Right lobe of liver (tissue), 6 donors: ENCODE measurements at regions not wholly inside any gene's neighbourhood (a gene's known extent, or its start where the extent isn't known, plus 50 kb on each side); places are given as distances from the start of the nearest gene placed in this dataset.

ENCODE experiments used
- ATAC-seq, 4 donors: fragments of 200-7000 bp; cut with Tn5 transposase; one replicate each; pipeline ENCODE4 v1.9.1; 2020; ENCODE audit warnings: mild to moderate bottlenecking in 4 of 4, moderate library complexity in 4 of 4
- DNase-seq, 3 donors: peaks; one replicate each; pipeline ENCODE4 v3.0.0-alpha.2; 2020
- H3K27ac ChIP-seq, 3 donors: fragments of 200-600 bp; one replicate each; pipeline ENCODE4 v1.8.0; 2022
- H3K27me3 ChIP-seq, 2 donors: fragments of 200-600 bp; one replicate each; pipeline ENCODE4 v1.8.0; 2022
- H3K36me3 ChIP-seq, 4 donors: fragments of 200-600 bp; sonication (generic) in 1 of 4; one replicate each; pipeline versions ENCODE4 v1.5.1 to v1.8.0; 2017 to 2022; ENCODE audit warnings: control low read depth in 1 of 4
- H3K4me1 ChIP-seq, 4 donors: fragments of 200-600 bp; sonication (generic) in 1 of 4; one replicate each; pipeline versions ENCODE4 v1.5.1 to v1.8.0; 2017 to 2022; ENCODE audit warnings: control low read depth in 1 of 4
- H3K4me3 ChIP-seq, 3 donors: fragments of 200-600 bp; one replicate each; pipeline ENCODE4 v1.8.0; 2022
- H3K9me3 ChIP-seq, 4 donors: fragments of 200-600 bp; sonication (generic) in 1 of 4; one replicate each; pipeline versions ENCODE4 v1.5.1 to v1.8.0; 2017 to 2022; ENCODE audit warnings: control low read depth in 1 of 4
- POLR2A ChIP-seq: fragments of 450-650 bp; IDR thresholded peaks from one replicate; pipeline ENCODE4 v1.6.1; 2017; ENCODE audit warnings: antibody characterized with exemption, mild to moderate bottlenecking
- WGBS: methylation state at CpG from one replicate; pipeline ENCODE4 v1.1.6; 2018; ENCODE audit warnings: low coverage, low lambda C conversion rate; ENCODE audit not compliant: insufficient coverage; ENCODE audit errors: missing lambda C conversion rate; 5-methylcytosine and 5-hydroxymethylcytosine counted together
- intact Hi-C, 2 donors: fragments of 100-400 bp; cut with DNase I; formaldehyde crosslinking; loops; one replicate each; pipeline versions ENCODE4 v1.11.2 to v1.14.1; 2022
- TF ChIP-seq, protein P1 (sequence below), 4 donors: fragments of 200-600 bp in 3 of 4; fragments of 450-650 bp in 1 of 4; IDR thresholded peaks; one replicate each; pipeline versions ENCODE4 v1.5.1 to v1.8.0; 2016 to 2022; ENCODE audit warnings: antibody characterized with exemption in 4 of 4, mild to moderate bottlenecking in 2 of 4
- donor health status: DM: no; HTN: yes; CAD: no.
- donor health status: DM: no; HTN: no; CAD: no.
- donor health status: DM: no; HTN: no; CAD: no.
- donor health status: DM: no; HTN: yes; CAD: no.
- donor health status: DM: no; HTN: yes; CAD: no.

GRCh38 chr14:97206916-97207315 is 409.7 kb downstream of the VRK1 start:
- no peaks in the 10 kb centered on the region for H3K27me3 ChIP-seq
- no peaks in the 10 kb centered on the region for H3K9me3 ChIP-seq
- H3K36me3 ChIP-seq = no peaks in the 10 kb centered on the region
- 50% methylated on average over 5 of the region's 11 CpGs for WGBS
- H3K27ac ChIP-seq = no peak overlapping the region
- intact Hi-C loops = no loop called here
- ATAC-seq = no peak
- no peak overlapping the region for H3K4me3 ChIP-seq
- DNase-seq = no peak
- TF ChIP-seq, protein P1, sequence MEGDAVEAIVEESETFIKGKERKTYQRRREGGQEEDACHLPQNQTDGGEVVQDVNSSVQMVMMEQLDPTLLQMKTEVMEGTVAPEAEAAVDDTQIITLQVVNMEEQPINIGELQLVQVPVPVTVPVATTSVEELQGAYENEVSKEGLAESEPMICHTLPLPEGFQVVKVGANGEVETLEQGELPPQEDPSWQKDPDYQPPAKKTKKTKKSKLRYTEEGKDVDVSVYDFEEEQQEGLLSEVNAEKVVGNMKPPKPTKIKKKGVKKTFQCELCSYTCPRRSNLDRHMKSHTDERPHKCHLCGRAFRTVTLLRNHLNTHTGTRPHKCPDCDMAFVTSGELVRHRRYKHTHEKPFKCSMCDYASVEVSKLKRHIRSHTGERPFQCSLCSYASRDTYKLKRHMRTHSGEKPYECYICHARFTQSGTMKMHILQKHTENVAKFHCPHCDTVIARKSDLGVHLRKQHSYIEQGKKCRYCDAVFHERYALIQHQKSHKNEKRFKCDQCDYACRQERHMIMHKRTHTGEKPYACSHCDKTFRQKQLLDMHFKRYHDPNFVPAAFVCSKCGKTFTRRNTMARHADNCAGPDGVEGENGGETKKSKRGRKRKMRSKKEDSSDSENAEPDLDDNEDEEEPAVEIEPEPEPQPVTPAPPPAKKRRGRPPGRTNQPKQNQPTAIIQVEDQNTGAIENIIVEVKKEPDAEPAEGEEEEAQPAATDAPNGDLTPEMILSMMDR (IDR thresholded peaks at IDR 0.05) = no peak
- no peak for TF ChIP-seq POLR2A
- no peaks in the 10 kb centered on the region for H3K4me1 ChIP-seq

- H3K36me3 ChIP-seq = no peaks in the 10 kb centered on the region
- DNase-seq = no peak
- intact Hi-C loops = no loop called here
Observed at GRCh38 chr14:97210202-97210601, 413.0 kb downstream of the VRK1 start.

DNA sequence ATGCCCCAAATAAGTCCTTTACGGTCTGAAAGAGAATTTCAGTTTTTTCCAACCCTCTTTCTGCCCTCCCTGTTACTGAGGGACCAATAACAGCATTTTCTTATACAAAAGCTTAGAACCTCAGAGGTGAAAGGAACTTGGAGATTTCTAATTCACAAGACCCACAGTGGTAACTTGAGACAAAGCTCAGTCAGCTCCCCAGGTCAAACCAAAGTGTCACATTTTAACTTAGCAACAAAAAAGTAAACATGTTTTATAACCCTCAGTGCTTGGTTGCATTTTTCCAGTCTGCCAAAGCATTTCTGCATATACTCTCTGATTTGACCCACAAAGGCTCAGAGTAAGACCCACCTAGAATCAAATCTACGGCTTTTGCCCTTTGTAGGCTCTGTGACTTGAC is 415.2 kb downstream of the VRK1 start:
- no peaks in the 10 kb centered on the region for H3K27me3 ChIP-seq
- H3K36me3 ChIP-seq = no peaks in the 10 kb centered on the region
- DNase-seq = no peak
- 52% methylated on average over 2 of the region's 2 CpGs for WGBS
- H3K27ac ChIP-seq = no peak overlapping the region
- H3K4me1 ChIP-seq = no peaks in the 10 kb centered on the region
- TF ChIP-seq, protein P1 (IDR thresholded peaks at IDR 0.05) = no peak
- no peak overlapping the region for H3K4me3 ChIP-seq
- intact Hi-C loops = no loop called here
- no peak for ATAC-seq
- no peaks in the 10 kb centered on the region for H3K9me3 ChIP-seq

More at GRCh38 chr14:97210202-97210601, 413.0 kb downstream of the VRK1 start:
- WGBS = 77% methylated on average over 1 of the region's 1 CpG
- TF ChIP-seq POLR2A = no peak
- TF ChIP-seq, protein P1 (IDR thresholded peaks at IDR 0.05) = no peak
- Histone ChIP-seq H3K27ac (no peak overlapping the region), H3K4me3 (no peak overlapping the region), H3K9me3 (no peaks in the 10 kb centered on the region), H3K27me3 (no peaks in the 10 kb centered on the region), H3K4me1 (no peaks in the 10 kb centered on the region)
- no peak for ATAC-seq

DNA sequence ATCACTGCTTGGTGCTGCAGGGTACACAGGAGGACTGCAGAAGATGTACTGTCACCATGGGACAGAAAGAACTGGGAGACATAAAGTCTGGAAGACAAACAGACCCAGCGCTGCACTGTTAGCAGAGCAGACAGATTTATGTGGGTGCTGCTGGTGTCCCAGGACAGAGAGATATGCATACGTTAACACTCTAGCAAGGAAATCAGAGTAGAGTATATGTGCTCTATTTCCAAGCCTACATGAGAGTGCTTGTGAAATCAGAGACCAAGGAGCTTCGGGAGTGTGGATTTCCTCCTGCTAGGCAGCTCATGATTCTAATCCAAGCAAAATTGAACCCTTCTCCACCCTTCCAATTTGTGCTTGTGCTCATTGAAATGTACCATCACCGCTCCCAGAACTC is 416.5 kb downstream of the VRK1 start:
- Histone ChIP-seq H3K27me3 (peaks cover 0 to 5% of the 10 kb centered on the region in 2 donors), H3K36me3 (no peaks in the 10 kb centered on the region), H3K9me3 (no peaks in the 10 kb centered on the region), H3K27ac (no peak overlapping the region), H3K4me1 (peaks cover 0 to 3% (median 1%) of the 10 kb centered on the region in 4 donors), H3K4me3 (no peak overlapping the region)
- DNase-seq = no peak
- WGBS = 65% methylated on average over 4 of the region's 4 CpGs
- ATAC-seq = no peak
- TF ChIP-seq, protein P1 (IDR thresholded peaks at IDR 0.05) = no peak
- no peak for TF ChIP-seq POLR2A
- intact Hi-C loops = no loop called here
